ENCODE measurements at regions not wholly inside any gene's neighbourhood (a gene's known extent, or its start where the extent isn't known, plus 50 kb on each side); places are given as distances from the start of the nearest gene placed in this dataset.

DNA sequence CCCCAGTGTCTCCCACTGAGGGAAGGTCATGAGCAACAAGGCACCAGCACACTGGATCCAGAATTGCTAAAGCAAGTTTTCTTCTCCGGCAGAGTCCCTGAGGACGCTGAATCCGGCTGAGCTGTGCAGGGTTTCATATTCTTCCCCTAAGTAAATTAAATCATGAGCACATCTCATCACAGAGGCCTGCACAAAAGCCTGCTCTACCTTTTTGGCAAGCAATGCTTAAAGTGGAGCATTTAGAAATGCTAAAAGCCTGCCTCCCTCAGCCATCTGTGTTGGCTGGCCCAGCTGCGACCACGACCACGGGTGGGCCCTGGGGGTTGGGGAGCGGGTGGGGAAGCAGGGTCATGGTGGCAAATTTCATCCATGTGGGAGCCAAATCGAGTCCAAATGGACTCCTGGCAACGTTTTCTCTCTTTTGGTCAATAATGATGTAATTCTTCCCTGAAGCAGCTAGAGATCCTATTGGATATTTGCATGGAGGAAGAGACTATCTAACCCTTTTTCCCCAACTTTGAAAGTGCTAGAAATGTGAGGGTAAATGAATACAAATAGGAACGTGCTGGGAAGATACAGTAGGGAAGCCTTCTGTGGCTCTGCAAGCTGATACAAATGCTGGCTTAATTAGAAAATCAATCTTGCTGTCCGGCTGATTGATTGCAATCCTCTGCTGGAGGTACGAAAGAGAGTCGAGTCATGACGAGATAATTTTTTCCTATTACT lies 532.8 kb upstream of the TBL1XR1 start:
- H3K4me2 ChIP-seq (ENCODE audit: low read depth, low read length), result no peak overlapping the region
- no peak overlapping the region for H3K4me3 ChIP-seq (ENCODE audit: low read length)
- no peaks in the 10 kb centered on the region for H4K20me1 ChIP-seq (ENCODE audit: insufficient read depth, low read length)
- no peaks in the 10 kb centered on the region for H3K4me1 ChIP-seq (ENCODE audit: low read length)
- H2AFZ ChIP-seq (ENCODE audit: low read length), result no peak overlapping the region
- H3K9me2 ChIP-seq (replicated peaks; ENCODE audit: insufficient read depth, low read length), result no peaks in the 10 kb centered on the region
- no peaks in the 10 kb centered on the region for H3K79me2 ChIP-seq (ENCODE audit: low read length)
- H3K9ac ChIP-seq (ENCODE audit: low read length), result no peak overlapping the region
- no peaks in the 10 kb centered on the region for H3K9me3 ChIP-seq (replicated peaks; ENCODE audit: insufficient read depth, low read length)
- H3K27me3 ChIP-seq (replicated peaks; ENCODE audit: insufficient read depth, low read length), result no peaks in the 10 kb centered on the region
- no peak for DNase-seq
- H3F3A ChIP-seq (ENCODE audit: insufficient read depth, low read length), result no peaks in the 10 kb centered on the region
- H3K36me3 ChIP-seq (replicated peaks; ENCODE audit: insufficient read depth, low read length), result no peaks in the 10 kb centered on the region
- H3K27ac ChIP-seq (ENCODE audit: low read length), result no peak overlapping the region
- TF ChIP-seq EZH2 (optimal IDR thresholded peaks at IDR 0.05; ENCODE audit: low read depth, low read length) (no peak), EZH2phosphoT487 (IDR thresholded peaks at IDR 0.05; ENCODE audit: low read length) (no peak), CTCF (IDR thresholded peaks at IDR 0.05; ENCODE audit: low read length) (no peak)

GRCh38 chr3:177730814-177731213 lies 533.5 kb upstream of the TBL1XR1 start:
- Histone ChIP-seq H3K27ac (ENCODE audit: low read length) (no peak overlapping the region), H3K4me1 (ENCODE audit: low read length) (no peaks in the 10 kb centered on the region), H3K9me3 (replicated peaks; ENCODE audit: insufficient read depth, low read length) (no peaks in the 10 kb centered on the region), H3K27me3 (replicated peaks; ENCODE audit: insufficient read depth, low read length) (no peaks in the 10 kb centered on the region), H3K4me2 (ENCODE audit: low read depth, low read length) (no peak overlapping the region), H3F3A (ENCODE audit: insufficient read depth, low read length) (no peaks in the 10 kb centered on the region), H3K4me3 (ENCODE audit: low read length) (no peak overlapping the region), H3K9ac (ENCODE audit: low read length) (no peak overlapping the region), H4K20me1 (ENCODE audit: insufficient read depth, low read length) (no peaks in the 10 kb centered on the region), H3K79me2 (ENCODE audit: low read length) (no peaks in the 10 kb centered on the region), H3K9me2 (replicated peaks; ENCODE audit: insufficient read depth, low read length) (no peaks in the 10 kb centered on the region), H3K36me3 (replicated peaks; ENCODE audit: insufficient read depth, low read length) (no peaks in the 10 kb centered on the region), H2AFZ (ENCODE audit: low read length) (no peak overlapping the region)
- TF ChIP-seq EZH2 (optimal IDR thresholded peaks at IDR 0.05; ENCODE audit: low read depth, low read length) (no peak), EZH2phosphoT487 (IDR thresholded peaks at IDR 0.05; ENCODE audit: low read length) (no peak), CTCF (IDR thresholded peaks at IDR 0.05; ENCODE audit: low read length) (no peak)
- DNase-seq, result no peak

GRCh38 chr3:177731644-177732268 lies 534.5 kb upstream of the TBL1XR1 start:
- Histone ChIP-seq H3F3A (ENCODE audit: insufficient read depth, low read length) (no peaks in the 10 kb centered on the region), H3K4me3 (ENCODE audit: low read length) (no peak overlapping the region), H3K9ac (ENCODE audit: low read length) (no peak overlapping the region), H2AFZ (ENCODE audit: low read length) (no peak overlapping the region), H3K79me2 (ENCODE audit: low read length) (no peaks in the 10 kb centered on the region), H3K36me3 (replicated peaks; ENCODE audit: insufficient read depth, low read length) (no peaks in the 10 kb centered on the region), H4K20me1 (ENCODE audit: insufficient read depth, low read length) (no peaks in the 10 kb centered on the region), H3K9me3 (replicated peaks; ENCODE audit: insufficient read depth, low read length) (no peaks in the 10 kb centered on the region), H3K9me2 (replicated peaks; ENCODE audit: insufficient read depth, low read length) (no peaks in the 10 kb centered on the region), H3K27ac (ENCODE audit: low read length) (no peak overlapping the region), H3K27me3 (replicated peaks; ENCODE audit: insufficient read depth, low read length) (no peaks in the 10 kb centered on the region), H3K4me2 (ENCODE audit: low read depth, low read length) (no peak overlapping the region), H3K4me1 (ENCODE audit: low read length) (no peaks in the 10 kb centered on the region)
- no peak for DNase-seq
- no peak for TF ChIP-seq CTCF (IDR thresholded peaks at IDR 0.05; ENCODE audit: low read length)
- no peak for TF ChIP-seq EZH2phosphoT487 (IDR thresholded peaks at IDR 0.05; ENCODE audit: low read length)

All from MM.1S (cell line).